ENCODE measurements at regions not wholly inside any gene's neighbourhood (a gene's known extent, or its start where the extent isn't known, plus 50 kb on each side); places are given as distances from the start of the nearest gene placed in this dataset.

DNA sequence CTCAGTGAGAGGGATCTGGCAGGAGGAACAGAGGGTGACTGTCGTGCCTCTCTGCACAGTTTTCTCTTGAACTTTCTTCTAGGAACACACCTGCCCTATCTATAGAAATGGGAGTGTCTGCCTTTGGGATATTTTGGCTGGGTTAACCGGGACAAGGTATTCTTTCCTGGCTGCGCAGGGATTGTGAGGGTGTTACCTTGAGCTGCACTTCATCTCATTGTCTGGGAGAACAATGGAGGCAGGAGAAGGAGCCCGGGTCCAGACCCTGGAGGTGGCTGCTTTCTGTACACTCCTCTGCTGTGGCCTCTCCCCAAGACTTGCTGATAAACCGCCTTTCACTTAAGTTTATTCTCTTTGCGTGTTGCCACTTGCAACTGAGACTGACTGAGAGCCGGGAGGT is 192.8 kb downstream of the TBXT start:
- H3K4me3 ChIP-seq (ENCODE audit: low read length, poor library complexity, severe bottlenecking), result no peak overlapping the region
- H3K4me1 ChIP-seq (ENCODE audit: insufficient read depth, low read length, poor library complexity, severe bottlenecking), result no peaks in the 10 kb centered on the region
- H3K9ac ChIP-seq (ENCODE audit: low read depth, low read length, poor library complexity, severe bottlenecking), result no peak overlapping the region
- H3K4me2 ChIP-seq (ENCODE audit: low read depth, low read length, poor library complexity, severe bottlenecking), result no peak overlapping the region
- no peaks in the 10 kb centered on the region for H3K9me3 ChIP-seq (ENCODE audit: insufficient read depth, low read depth, low read length)
- no peaks in the 10 kb centered on the region for H3F3A ChIP-seq (ENCODE audit: low read depth)
- H3K36me3 ChIP-seq (ENCODE audit: insufficient read depth, low read length), result no peaks in the 10 kb centered on the region
- no peaks in the 10 kb centered on the region for H3K9me2 ChIP-seq (replicated peaks; ENCODE audit: low read depth, low read length)
- H3K27me3 ChIP-seq (ENCODE audit: insufficient read depth, low read length, poor library complexity, severe bottlenecking), result no peaks in the 10 kb centered on the region
- no peaks in the 10 kb centered on the region for H4K20me1 ChIP-seq (ENCODE audit: insufficient read depth, low read length, poor library complexity, severe bottlenecking)
- no peak overlapping the region for H2AFZ ChIP-seq (ENCODE audit: low read length)
- TF ChIP-seq EZH2phosphoT487 (IDR thresholded peaks at IDR 0.05; ENCODE audit: borderline replicate concordance), result no peak
- TF ChIP-seq, protein P1, sequence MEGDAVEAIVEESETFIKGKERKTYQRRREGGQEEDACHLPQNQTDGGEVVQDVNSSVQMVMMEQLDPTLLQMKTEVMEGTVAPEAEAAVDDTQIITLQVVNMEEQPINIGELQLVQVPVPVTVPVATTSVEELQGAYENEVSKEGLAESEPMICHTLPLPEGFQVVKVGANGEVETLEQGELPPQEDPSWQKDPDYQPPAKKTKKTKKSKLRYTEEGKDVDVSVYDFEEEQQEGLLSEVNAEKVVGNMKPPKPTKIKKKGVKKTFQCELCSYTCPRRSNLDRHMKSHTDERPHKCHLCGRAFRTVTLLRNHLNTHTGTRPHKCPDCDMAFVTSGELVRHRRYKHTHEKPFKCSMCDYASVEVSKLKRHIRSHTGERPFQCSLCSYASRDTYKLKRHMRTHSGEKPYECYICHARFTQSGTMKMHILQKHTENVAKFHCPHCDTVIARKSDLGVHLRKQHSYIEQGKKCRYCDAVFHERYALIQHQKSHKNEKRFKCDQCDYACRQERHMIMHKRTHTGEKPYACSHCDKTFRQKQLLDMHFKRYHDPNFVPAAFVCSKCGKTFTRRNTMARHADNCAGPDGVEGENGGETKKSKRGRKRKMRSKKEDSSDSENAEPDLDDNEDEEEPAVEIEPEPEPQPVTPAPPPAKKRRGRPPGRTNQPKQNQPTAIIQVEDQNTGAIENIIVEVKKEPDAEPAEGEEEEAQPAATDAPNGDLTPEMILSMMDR (conservative IDR thresholded peaks at IDR 0.05; ENCODE audit: low read length), result no peak
- H3K79me2 ChIP-seq (ENCODE audit: insufficient read depth, low read length), result no peaks in the 10 kb centered on the region

DNA sequence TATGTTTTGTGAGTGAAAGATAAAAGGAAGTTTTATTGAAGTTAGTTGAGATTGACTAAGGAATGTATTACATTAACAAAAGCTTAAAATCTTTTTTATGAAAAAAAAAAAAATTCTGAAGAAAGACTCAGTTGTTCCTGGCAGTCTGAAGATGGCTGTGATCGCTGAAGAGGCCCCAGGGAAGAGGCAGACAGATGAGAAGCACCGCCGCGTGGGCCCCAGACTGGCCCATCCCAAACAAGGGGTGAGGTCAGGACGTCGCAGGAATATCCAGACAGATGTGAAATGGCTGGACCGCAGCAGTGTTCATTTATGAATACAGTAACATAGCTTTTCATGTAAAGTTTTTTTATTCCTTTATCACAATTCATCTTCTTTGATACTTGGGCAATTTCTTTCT is 194.2 kb downstream of the TBXT start:
- Histone ChIP-seq H3K9ac (ENCODE audit: low read depth, low read length, poor library complexity, severe bottlenecking) (no peak overlapping the region), H3K79me2 (ENCODE audit: insufficient read depth, low read length) (no peaks in the 10 kb centered on the region), H3K4me2 (ENCODE audit: low read depth, low read length, poor library complexity, severe bottlenecking) (no peak overlapping the region), H3K9me3 (ENCODE audit: insufficient read depth, low read depth, low read length) (no peaks in the 10 kb centered on the region), H3K4me1 (ENCODE audit: insufficient read depth, low read length, poor library complexity, severe bottlenecking) (no peaks in the 10 kb centered on the region), H2AFZ (ENCODE audit: low read length) (no peak overlapping the region), H3K4me3 (ENCODE audit: low read length, poor library complexity, severe bottlenecking) (no peak overlapping the region), H3K27me3 (ENCODE audit: insufficient read depth, low read length, poor library complexity, severe bottlenecking) (no peaks in the 10 kb centered on the region), H3F3A (ENCODE audit: low read depth) (no peaks in the 10 kb centered on the region), H4K20me1 (ENCODE audit: insufficient read depth, low read length, poor library complexity, severe bottlenecking) (no peaks in the 10 kb centered on the region), H3K9me2 (replicated peaks; ENCODE audit: low read depth, low read length) (no peaks in the 10 kb centered on the region), H3K36me3 (ENCODE audit: insufficient read depth, low read length) (no peaks in the 10 kb centered on the region)
- TF ChIP-seq, protein P1 (conservative IDR thresholded peaks at IDR 0.05; ENCODE audit: low read length), result no peak
- TF ChIP-seq EZH2phosphoT487 (IDR thresholded peaks at IDR 0.05; ENCODE audit: borderline replicate concordance), result no peak

DNA sequence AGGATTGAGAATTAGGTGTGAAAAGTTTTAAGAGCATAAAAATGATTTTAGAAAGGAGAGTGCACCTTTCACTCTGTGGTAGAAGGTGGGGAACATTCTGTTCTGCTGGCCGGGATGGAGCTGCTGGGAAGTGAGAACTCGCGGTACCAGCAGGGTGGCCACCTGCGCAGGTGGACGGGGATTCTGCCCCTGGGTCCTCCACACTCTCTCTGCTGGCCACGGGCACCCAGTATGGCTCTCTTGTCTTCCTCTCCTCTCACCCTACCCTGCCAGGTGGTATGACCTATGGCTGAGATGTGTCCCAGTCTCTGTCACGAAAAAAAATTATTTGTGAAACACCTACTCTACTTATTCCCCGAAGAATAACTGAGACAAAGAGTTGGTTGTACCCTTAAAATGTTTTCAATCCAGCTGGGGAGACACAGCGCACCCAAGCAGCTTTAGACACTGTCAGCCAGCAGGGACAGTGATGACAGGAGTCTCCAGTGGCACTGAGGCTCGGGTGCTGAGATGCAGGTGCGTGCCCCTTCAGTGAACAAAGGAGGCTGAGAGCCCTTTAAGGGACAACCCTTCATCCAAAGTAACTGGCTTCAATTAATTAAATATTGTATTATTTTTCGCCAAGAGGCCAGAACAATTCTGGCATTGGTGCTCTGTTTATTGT is 195.4 kb downstream of the TBXT start:
- no peak for TF ChIP-seq EZH2phosphoT487 (IDR thresholded peaks at IDR 0.05; ENCODE audit: borderline replicate concordance)
- TF ChIP-seq, protein P1 (conservative IDR thresholded peaks at IDR 0.05; ENCODE audit: low read length), result no peak
- no peaks in the 10 kb centered on the region for H3K4me1 ChIP-seq (ENCODE audit: insufficient read depth, low read length, poor library complexity, severe bottlenecking)
- H3K36me3 ChIP-seq (ENCODE audit: insufficient read depth, low read length), result no peaks in the 10 kb centered on the region
- no peak overlapping the region for H3K4me2 ChIP-seq (ENCODE audit: low read depth, low read length, poor library complexity, severe bottlenecking)
- no peaks in the 10 kb centered on the region for H4K20me1 ChIP-seq (ENCODE audit: insufficient read depth, low read length, poor library complexity, severe bottlenecking)
- no peak overlapping the region for H3K9ac ChIP-seq (ENCODE audit: low read depth, low read length, poor library complexity, severe bottlenecking)
- no peaks in the 10 kb centered on the region for H3K9me3 ChIP-seq (ENCODE audit: insufficient read depth, low read depth, low read length)
- H3F3A ChIP-seq (ENCODE audit: low read depth), result no peaks in the 10 kb centered on the region
- no peaks in the 10 kb centered on the region for H3K27me3 ChIP-seq (ENCODE audit: insufficient read depth, low read length, poor library complexity, severe bottlenecking)
- H3K4me3 ChIP-seq (ENCODE audit: low read length, poor library complexity, severe bottlenecking), result no peak overlapping the region
- no peaks in the 10 kb centered on the region for H3K9me2 ChIP-seq (replicated peaks; ENCODE audit: low read depth, low read length)
- H3K79me2 ChIP-seq (ENCODE audit: insufficient read depth, low read length), result no peaks in the 10 kb centered on the region
- no peak overlapping the region for H2AFZ ChIP-seq (ENCODE audit: low read length)
